DMS114 treated with DMSO at 0.1 percent for 48 hours (cell line): ENCODE measurements at regions not wholly inside any gene's neighbourhood (a gene's known extent, or its start where the extent isn't known, plus 50 kb on each side); places are given as distances from the start of the nearest gene placed in this dataset.
"Not testable (repeated sequence)": the region's sequence is repeated elsewhere in the genome, so short reads cannot be mapped to it uniquely, and the experiment has no call there.

Source experiments
- DNase-seq: peaks from one replicate; lab custom pipeline; 2025; ENCODE audit not compliant: unreplicated experiment; lab: John Stamatoyannopoulos, UW

DNA sequence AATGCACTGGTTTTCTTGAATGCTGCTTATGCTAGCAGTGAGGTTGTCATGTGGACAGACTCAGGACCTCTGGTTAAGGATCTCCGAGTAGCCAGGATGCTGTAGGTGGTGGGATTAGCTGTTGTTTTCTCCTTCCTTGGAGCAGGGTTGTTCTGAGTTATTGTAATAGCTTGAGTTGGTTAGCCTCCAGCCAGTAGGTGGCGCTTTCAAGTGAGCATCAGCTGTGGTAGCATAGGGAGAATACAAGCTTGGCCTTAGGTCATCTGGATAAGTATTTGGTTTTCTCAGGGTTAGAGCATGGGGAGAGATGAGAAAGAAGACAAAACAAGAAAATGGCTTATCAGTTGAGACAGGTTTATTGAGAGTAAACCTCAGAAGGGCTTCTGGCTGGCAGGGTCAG, 299.7 kb upstream of the FBXO33 start:
- DNase-seq: no peak

- no peak for DNase-seq
Observed at GRCh38 chr14:39726563-39726962, 294.3 kb upstream of the FBXO33 start.

GRCh38 chr14:39722547-39723273, 290.5 kb upstream of the FBXO33 start:
- no peak for DNase-seq

DNA sequence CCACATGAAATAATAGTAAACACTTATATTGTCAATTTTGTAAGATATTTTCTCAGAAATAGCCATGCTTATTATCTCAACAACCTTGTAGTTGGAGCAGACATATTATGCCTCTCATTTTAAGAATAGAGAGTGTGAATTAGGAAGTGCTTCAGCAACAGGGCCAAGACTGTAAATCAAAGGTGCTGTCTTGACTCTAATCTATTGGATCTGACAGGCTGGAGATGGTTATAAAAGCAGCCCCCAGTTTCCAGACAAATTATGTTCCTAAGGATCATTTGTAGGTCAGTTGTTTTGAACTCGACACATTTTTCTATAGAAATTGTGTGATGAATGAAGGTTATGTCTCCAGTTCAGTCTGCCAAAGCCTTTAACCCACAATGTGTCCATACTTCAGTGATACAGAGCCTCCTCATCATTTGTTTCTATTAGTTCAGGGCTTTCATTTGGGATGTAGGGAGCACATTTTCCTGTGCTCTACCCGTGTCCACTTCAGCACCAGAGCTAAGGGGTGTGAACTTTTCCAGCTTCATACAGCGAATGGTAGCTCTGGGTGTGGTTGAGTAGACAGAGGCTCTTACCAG, 284.8 kb upstream of the FBXO33 start:
- no peak for DNase-seq

DNA sequence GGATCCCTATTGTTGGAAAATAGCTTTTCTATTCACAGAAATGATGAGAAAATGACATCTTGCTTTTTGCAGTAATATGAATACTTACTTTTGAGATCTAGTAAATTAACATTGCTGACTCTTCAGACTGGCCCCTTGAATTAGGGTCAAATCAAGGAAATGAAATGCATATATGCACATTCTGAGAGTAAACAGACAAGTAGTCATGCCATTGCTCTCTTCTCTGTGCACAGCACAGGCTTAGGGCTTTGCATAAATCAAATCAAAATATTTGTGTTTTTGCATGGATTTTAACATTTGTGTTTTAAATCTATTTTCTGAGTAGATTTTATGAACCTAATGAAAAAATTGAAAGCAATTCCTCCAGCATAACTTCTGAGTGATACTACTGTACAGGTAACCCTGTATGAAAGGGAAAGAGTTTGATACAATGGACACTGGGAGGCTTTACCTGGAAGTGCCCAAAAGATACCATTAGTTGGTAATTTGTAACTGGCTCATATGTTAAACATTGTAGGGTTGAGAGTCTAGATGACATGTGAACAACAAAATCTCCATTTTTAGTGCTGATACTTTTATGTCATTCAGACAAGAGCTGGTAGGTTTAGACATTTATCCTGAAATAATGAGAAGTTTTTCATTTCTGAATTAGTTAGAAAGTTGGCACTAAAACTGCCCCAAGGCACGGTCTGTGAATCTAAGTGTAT, 280.2 kb upstream of the FBXO33 start:
- no peak for DNase-seq

- no peak for DNase-seq
Observed at GRCh38 chr14:39704594-39704993, 272.4 kb upstream of the FBXO33 start.

- DNase-seq: no peak
Observed at GRCh38 chr14:39694341-39694740, 262.1 kb upstream of the FBXO33 start.

GRCh38 chr14:39683691-39684260, 251.5 kb upstream of the FBXO33 start:
- DNase-seq: no peak

DNA sequence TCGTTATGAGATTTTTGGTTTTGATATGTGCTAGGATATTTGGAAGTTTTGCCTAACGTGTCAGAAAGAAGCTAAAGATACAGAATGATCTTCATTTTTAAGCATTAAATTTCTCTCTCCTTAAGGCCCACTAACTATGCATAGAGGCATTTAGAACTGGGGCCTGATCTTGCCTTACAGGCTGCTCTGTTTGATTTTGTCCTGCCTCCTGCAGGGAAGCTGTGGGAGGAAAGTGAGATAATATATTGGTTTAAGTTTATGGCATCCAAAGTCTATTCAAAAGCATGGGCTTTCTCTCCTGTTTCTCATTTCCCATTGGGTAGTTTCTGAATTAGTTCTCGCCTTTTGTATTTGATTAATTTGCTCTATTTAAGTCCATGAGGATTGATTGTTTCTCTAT, 250.3 kb upstream of the FBXO33 start:
- DNase-seq: no peak

GRCh38 chr14:39681782-39682399, 249.7 kb upstream of the FBXO33 start:
- DNase-seq: no peak

DNA sequence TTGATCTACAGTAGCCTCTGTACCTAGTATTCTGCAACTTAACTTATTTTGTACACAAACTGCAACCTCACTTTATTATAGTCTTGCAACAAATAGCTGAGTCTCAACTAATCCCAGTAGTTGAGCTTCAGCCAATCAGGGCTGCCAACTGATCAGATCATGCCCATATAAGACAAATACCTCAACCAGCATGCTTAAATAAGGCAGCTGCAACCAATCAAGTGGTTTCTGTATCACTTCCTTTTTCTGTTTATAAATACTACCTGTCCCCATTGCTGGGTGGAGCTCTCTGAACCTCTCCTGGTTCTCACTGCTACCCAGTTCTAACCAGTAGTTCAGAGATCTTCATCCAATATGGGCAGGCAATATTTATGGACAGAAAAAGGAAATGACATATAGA, 248.5 kb upstream of the FBXO33 start:
- DNase-seq: no peak

- no peak for DNase-seq
Observed at GRCh38 chr14:39673734-39674133, 241.5 kb upstream of the FBXO33 start.

GRCh38 chr14:39673270-39673711, 241.1 kb upstream of the FBXO33 start:
- DNase-seq: no peak

GRCh38 chr14:39668449-39668848, 236.2 kb upstream of the FBXO33 start:
- DNase-seq: no peak

- DNase-seq: no peak
Observed at GRCh38 chr14:39666386-39666785, 234.2 kb upstream of the FBXO33 start.

- no peak for DNase-seq
Observed at GRCh38 chr14:39665075-39665475, 232.8 kb upstream of the FBXO33 start.

- no peak for DNase-seq
Observed at GRCh38 chr14:39664646-39665045, 232.4 kb upstream of the FBXO33 start.

DNA sequence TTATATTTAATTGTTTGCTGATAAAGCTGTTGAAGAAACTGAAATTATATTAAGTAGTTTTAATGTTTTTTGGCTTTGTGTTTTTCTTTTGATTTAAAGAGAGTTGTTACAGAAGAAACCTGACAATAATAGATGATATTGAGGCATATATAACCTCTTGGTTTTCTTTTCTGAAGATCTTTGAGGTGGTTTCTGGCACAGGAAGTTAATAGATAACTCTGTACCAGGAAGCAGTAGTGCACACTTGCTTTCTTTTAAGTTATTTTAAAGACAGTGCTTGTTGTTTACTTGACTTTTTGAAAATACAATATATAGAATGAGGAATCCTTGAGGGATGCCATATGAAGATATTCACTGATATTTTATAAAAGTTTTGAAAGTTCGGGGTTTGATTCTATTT, 209.0 kb upstream of the FBXO33 start:
- DNase-seq: no peak

GRCh38 chr14:39639009-39639408, 206.8 kb upstream of the FBXO33 start:
- not testable (repeated sequence) for DNase-seq

GRCh38 chr14:39628087-39628486, 195.9 kb upstream of the FBXO33 start:
- DNase-seq: no peak
